ENCODE measurements at regions not wholly inside any gene's neighbourhood (a gene's known extent, or its start where the extent isn't known, plus 50 kb on each side); places are given as distances from the start of the nearest gene placed in this dataset.
"Not testable (repeated sequence)": the region's sequence is repeated elsewhere in the genome, so short reads cannot be mapped to it uniquely, and the experiment has no call there.

DNA sequence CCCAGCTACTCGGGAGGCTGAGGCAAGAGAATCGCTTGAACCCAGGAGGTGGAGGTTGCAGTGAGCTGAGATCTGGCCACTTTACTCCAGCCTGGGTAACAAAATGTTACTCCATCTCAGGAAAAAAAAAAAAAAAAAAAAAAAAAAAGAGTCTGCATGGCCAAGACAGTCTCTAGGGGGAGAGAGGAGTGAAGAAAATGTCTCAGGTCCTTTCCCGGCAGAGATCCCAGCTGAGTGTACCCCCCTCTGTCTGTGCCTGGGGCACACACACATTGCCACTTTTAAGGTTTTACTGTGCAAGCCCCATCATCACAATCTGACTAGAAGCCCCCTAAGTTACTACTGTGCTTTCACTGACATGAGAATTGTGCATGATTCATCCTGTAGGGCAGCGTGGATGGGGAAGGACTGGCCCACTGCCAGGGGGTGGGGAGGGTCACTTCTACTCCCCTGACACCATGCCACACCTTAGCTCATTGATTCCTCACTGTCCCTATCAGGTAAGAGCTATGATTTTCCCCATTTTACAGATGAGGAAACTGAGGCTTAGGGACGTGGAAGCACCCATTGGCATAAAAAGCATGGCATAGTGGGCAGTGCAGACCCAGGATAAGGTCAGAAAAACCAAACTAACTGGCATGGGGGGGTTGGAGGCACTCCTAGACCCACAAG lies 102.3 kb upstream of the LARP1 start:
- Histone ChIP-seq H3K36me3 (ENCODE audit: control insufficient read depth, insufficient read depth, low read length) (no peaks in the 10 kb centered on the region), H3K27ac (ENCODE audit: insufficient read depth, low read length, poor library complexity, severe bottlenecking) (no peak overlapping the region), H3K27me3 (ENCODE audit: control insufficient read depth, insufficient read depth, low read length) (no peaks in the 10 kb centered on the region), H3K4me1 (ENCODE audit: control insufficient read depth, insufficient read depth, low read length, poor library complexity, severe bottlenecking) (no peaks in the 10 kb centered on the region), H3K4me3 (ENCODE audit: low read depth, low read length) (no peak overlapping the region), H3K9me3 (ENCODE audit: control insufficient read depth in 2 of 2, low read length in 2 of 2) (no peaks in the 10 kb centered on the region)
- Mint-ChIP-seq H3K27ac (no peak overlapping the region), H3K27me3 (peaks cover 13% of the 10 kb centered on the region), H3K4me3 (no peak overlapping the region), H3K9me3 (no peaks in the 10 kb centered on the region), H3K36me3 (no peaks in the 10 kb centered on the region), H3K4me1 (peaks cover 0 to 7% (median under 1%) of the 10 kb centered on the region in 4 donors)
- DNase-seq (no peak), ATAC-seq (ENCODE audit: low read depth in 2 of 2) (no peak)

- Mint-ChIP-seq H3K27me3 (peaks cover 24% of the 10 kb centered on the region), H3K4me1 (peaks cover 0 to 18% (median 8%) of the 10 kb centered on the region in 4 donors)
- ATAC-seq (ENCODE audit: low read depth in 2 of 2); H3K36me3 Mint-ChIP-seq; H3K27ac Mint-ChIP-seq; H3K27ac ChIP-seq (ENCODE audit: insufficient read depth, low read length, poor library complexity, severe bottlenecking); H3K9me3 ChIP-seq (ENCODE audit: control insufficient read depth in 2 of 2, low read length in 2 of 2); H3K36me3 ChIP-seq (ENCODE audit: control insufficient read depth, insufficient read depth, low read length); H3K27me3 ChIP-seq (ENCODE audit: control insufficient read depth, insufficient read depth, low read length); H3K4me3 ChIP-seq (ENCODE audit: low read depth, low read length); H3K4me1 ChIP-seq (ENCODE audit: control insufficient read depth, insufficient read depth, low read length, poor library complexity, severe bottlenecking); DNase-seq; H3K4me3 Mint-ChIP-seq; H3K9me3 Mint-ChIP-seq: not testable (repeated sequence)
Measured at GRCh38 chr5:154651795-154652194, 103.4 kb upstream of the LARP1 start.

DNA sequence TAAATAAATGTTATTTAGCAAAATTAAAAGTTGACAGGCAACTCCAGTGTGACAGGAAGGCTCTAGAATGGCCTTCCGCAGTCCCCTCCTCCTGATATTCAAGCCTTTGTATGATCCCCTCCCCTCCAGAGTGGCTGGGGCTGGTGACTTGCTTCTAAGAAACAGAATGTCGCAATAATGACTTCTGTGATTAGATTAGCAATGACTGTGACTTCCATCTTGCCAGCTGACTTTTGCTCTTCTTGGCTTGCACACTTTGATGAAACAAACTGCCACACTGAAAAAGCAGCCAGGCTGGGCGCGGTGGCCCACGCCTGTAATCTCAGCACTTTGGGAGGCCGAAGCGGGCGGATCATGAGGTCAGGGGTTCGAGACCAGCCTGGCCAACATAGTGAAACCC lies 106.5 kb upstream of the LARP1 start:
- peaks cover 8% of the 10 kb centered on the region for H3K4me1 ChIP-seq (ENCODE audit: control insufficient read depth, insufficient read depth, low read length, poor library complexity, severe bottlenecking)
- no peak overlapping the region for H3K4me3 ChIP-seq (ENCODE audit: low read depth, low read length)
- DNase-seq = no peak
- no peaks in the 10 kb centered on the region for H3K36me3 ChIP-seq (ENCODE audit: control insufficient read depth, insufficient read depth, low read length)
- peak overlapping the region in 1 of 4 donors; percentile 48 for H3K4me3 Mint-ChIP-seq
- peaks cover 0 to 17% (median 11%) of the 10 kb centered on the region in 4 donors for H3K4me1 Mint-ChIP-seq
- H3K27ac Mint-ChIP-seq = no peak overlapping the region
- no peaks in the 10 kb centered on the region for H3K36me3 Mint-ChIP-seq
- H3K9me3 Mint-ChIP-seq = peaks cover 0 to 3% (median 1%) of the 10 kb centered on the region in 7 donors
- H3K27ac ChIP-seq (ENCODE audit: insufficient read depth, low read length, poor library complexity, severe bottlenecking) = no peak overlapping the region
- no peaks in the 10 kb centered on the region for H3K27me3 ChIP-seq (ENCODE audit: control insufficient read depth, insufficient read depth, low read length)
- no peaks in the 10 kb centered on the region for H3K9me3 ChIP-seq (ENCODE audit: control insufficient read depth in 2 of 2, low read length in 2 of 2)
- peaks cover 45% of the 10 kb centered on the region for H3K27me3 Mint-ChIP-seq
- ATAC-seq (ENCODE audit: low read depth in 2 of 2) = no peak

DNA sequence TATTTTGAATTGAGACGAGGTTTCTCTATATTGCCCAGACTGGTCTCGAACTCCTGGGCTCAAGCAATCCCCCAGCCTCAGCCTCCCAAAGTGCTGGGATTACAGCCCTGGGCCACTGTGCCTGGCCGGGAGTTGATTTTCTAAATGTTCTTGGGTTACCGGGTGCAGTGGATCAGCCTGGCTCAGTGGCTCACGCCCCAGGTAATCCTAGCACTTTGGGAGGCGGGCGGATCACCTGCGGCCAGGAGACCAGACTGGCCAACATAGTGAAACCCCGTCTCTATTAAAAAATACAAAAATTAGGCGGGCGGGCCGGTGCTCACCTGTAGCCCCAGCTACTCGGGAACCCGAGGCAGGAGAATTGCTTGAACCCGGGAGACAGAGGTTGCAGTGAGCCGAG lies 106.9 kb upstream of the LARP1 start:
- Mint-ChIP-seq H3K27me3 (peaks cover 49% of the 10 kb centered on the region), H3K9me3 (peaks cover 0 to 8% (median 3%) of the 10 kb centered on the region in 7 donors), H3K4me1 (peaks cover 0 to 17% (median 11%) of the 10 kb centered on the region in 4 donors), H3K4me3 (no peak overlapping the region), H3K36me3 (no peaks in the 10 kb centered on the region), H3K27ac (no peak overlapping the region)
- no peaks in the 10 kb centered on the region for H3K9me3 ChIP-seq (ENCODE audit: control insufficient read depth in 2 of 2, low read length in 2 of 2)
- DNase-seq (no peak), ATAC-seq (ENCODE audit: low read depth in 2 of 2) (no peak)
- H3K36me3 ChIP-seq (ENCODE audit: control insufficient read depth, insufficient read depth, low read length) = no peaks in the 10 kb centered on the region
- H3K27ac ChIP-seq (ENCODE audit: insufficient read depth, low read length, poor library complexity, severe bottlenecking) = no peak overlapping the region
- H3K4me1 ChIP-seq (ENCODE audit: control insufficient read depth, insufficient read depth, low read length, poor library complexity, severe bottlenecking) = peaks cover 8% of the 10 kb centered on the region
- no peaks in the 10 kb centered on the region for H3K27me3 ChIP-seq (ENCODE audit: control insufficient read depth, insufficient read depth, low read length)
- H3K4me3 ChIP-seq (ENCODE audit: low read depth, low read length) = no peak overlapping the region

- ATAC-seq (ENCODE audit: low read depth in 2 of 2) = no peak
- Histone ChIP-seq H3K27me3 (ENCODE audit: control insufficient read depth, insufficient read depth, low read length) (no peaks in the 10 kb centered on the region), H3K36me3 (ENCODE audit: control insufficient read depth, insufficient read depth, low read length) (no peaks in the 10 kb centered on the region), H3K27ac (ENCODE audit: insufficient read depth, low read length, poor library complexity, severe bottlenecking) (no peak overlapping the region), H3K9me3 (ENCODE audit: control insufficient read depth in 2 of 2, low read length in 2 of 2) (no peaks in the 10 kb centered on the region), H3K4me1 (ENCODE audit: control insufficient read depth, insufficient read depth, low read length, poor library complexity, severe bottlenecking) (peaks cover 8% of the 10 kb centered on the region), H3K4me3 (ENCODE audit: low read depth, low read length) (no peak overlapping the region)
- Mint-ChIP-seq H3K27ac (no peak overlapping the region), H3K27me3 (peaks cover 54% of the 10 kb centered on the region), H3K36me3 (no peaks in the 10 kb centered on the region), H3K4me1 (peaks cover 0 to 17% (median 11%) of the 10 kb centered on the region in 4 donors), H3K9me3 (peaks cover 0 to 11% (median 6%) of the 10 kb centered on the region in 7 donors), H3K4me3 (peak overlapping the region in 3 of 4 donors; percentile 47 to 85 (median 77))
- no peak for DNase-seq
Measured at GRCh38 chr5:154647761-154648145, 107.4 kb upstream of the LARP1 start.

DNA sequence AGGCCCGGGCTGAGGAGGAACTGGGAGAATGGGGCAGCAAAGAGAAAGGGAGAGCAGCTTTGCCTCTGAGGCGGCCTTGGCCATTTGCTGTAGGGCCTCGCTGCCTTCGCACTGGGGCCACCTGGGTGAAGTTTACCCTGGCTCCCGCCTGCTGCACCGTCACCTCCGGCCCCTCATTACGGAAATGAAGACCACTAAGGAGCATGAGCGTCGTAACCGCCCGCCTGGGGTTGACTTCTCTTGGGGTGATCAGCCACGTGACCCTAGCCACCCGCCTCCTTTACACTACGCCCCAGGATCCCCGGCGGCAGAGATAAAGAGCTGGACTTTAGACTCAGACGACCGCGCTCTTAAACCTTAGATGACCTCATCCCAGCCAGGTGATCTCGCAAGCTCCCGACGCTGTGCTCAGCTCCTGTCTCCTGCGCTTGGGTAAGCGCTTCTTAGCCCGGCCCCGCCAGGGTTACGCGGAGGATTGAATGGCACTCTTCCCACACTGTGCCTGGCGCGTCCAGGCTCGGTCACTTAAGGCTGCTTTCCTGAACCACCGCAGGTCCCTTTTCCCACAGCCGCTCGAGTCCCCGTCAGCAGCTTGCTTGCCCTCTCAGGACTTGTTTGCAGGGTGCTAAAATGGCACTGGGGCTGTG lies 107.9 kb upstream of the LARP1 start:
- no peak overlapping the region for H3K27ac ChIP-seq (ENCODE audit: insufficient read depth, low read length, poor library complexity, severe bottlenecking)
- peaks cover 0 to 17% (median 11%) of the 10 kb centered on the region in 4 donors for H3K4me1 Mint-ChIP-seq
- ATAC-seq (ENCODE audit: low read depth in 2 of 2) (peak; percentile 14 to 20), DNase-seq (peak in 1 of 3 donors; percentile 27)
- H3K4me1 ChIP-seq (ENCODE audit: control insufficient read depth, insufficient read depth, low read length, poor library complexity, severe bottlenecking) = peaks cover 8% of the 10 kb centered on the region
- no peaks in the 10 kb centered on the region for H3K36me3 Mint-ChIP-seq
- H3K9me3 ChIP-seq (ENCODE audit: control insufficient read depth in 2 of 2, low read length in 2 of 2) = no peaks in the 10 kb centered on the region
- peaks cover 2% of the 10 kb centered on the region for H3K27me3 ChIP-seq (ENCODE audit: control insufficient read depth, insufficient read depth, low read length)
- H3K4me3 ChIP-seq (ENCODE audit: low read depth, low read length) = peak overlapping the region; percentile 18
- H3K4me3 Mint-ChIP-seq = peak overlapping the region in 3 of 4 donors; percentile 43 to 85 (median 77)
- H3K36me3 ChIP-seq (ENCODE audit: control insufficient read depth, insufficient read depth, low read length) = no peaks in the 10 kb centered on the region
- no peak overlapping the region for H3K27ac Mint-ChIP-seq
- H3K9me3 Mint-ChIP-seq = peaks cover 0 to 11% (median 6%) of the 10 kb centered on the region in 7 donors
- peaks cover 55% of the 10 kb centered on the region for H3K27me3 Mint-ChIP-seq

DNA sequence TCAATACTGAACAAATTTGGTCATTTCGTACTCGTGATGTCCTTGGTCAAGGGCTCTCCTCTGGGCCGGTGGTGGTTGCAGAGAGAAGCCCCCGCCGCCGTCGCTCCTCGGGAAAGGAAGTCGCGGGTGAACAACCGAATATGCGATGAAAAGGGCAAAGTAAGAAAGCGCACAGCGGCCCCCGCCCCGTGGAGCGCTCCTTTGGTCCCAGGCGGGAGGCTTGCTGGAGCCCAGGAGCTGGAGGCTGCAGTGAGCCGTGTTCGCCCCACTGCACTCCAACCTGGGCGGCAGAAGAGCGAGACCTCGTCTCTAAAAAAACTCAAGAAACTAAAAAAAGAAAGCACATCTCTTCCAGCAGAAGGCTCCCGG lies 108.4 kb upstream of the LARP1 start:
- H3K9me3 Mint-ChIP-seq = peaks cover 0 to 11% (median 6%) of the 10 kb centered on the region in 7 donors
- Histone ChIP-seq H3K4me3 (ENCODE audit: low read depth, low read length) (peak overlapping the region; percentile 18), H3K27ac (ENCODE audit: insufficient read depth, low read length, poor library complexity, severe bottlenecking) (no peak overlapping the region), H3K4me1 (ENCODE audit: control insufficient read depth, insufficient read depth, low read length, poor library complexity, severe bottlenecking) (peaks cover 8% of the 10 kb centered on the region), H3K36me3 (ENCODE audit: control insufficient read depth, insufficient read depth, low read length) (no peaks in the 10 kb centered on the region), H3K27me3 (ENCODE audit: control insufficient read depth, insufficient read depth, low read length) (peaks cover 2% of the 10 kb centered on the region), H3K9me3 (ENCODE audit: control insufficient read depth in 2 of 2, low read length in 2 of 2) (no peaks in the 10 kb centered on the region)
- DNase-seq (no peak), ATAC-seq (ENCODE audit: low read depth in 2 of 2) (no peak)
- peaks cover 58% of the 10 kb centered on the region for H3K27me3 Mint-ChIP-seq
- peaks cover 0 to 17% (median 11%) of the 10 kb centered on the region in 4 donors for H3K4me1 Mint-ChIP-seq
- H3K4me3 Mint-ChIP-seq = peak overlapping the region in 2 of 4 donors; percentile 77 to 85
- H3K36me3 Mint-ChIP-seq = no peaks in the 10 kb centered on the region
- H3K27ac Mint-ChIP-seq = no peak overlapping the region

Measured in CD4-positive, CD25-positive, alpha-beta regulatory T cell (primary cell).